Neuronal stem cell (in vitro differentiated cells): ENCODE measurements at regions not wholly inside any gene's neighbourhood (a gene's known extent, or its start where the extent isn't known, plus 50 kb on each side); places are given as distances from the start of the nearest gene placed in this dataset.

Experiments used
- DNase-seq: peaks from one replicate; pipeline ENCODE4 v3.0.0-alpha.2; 2013; ENCODE audit warnings: low spot score
- H2AFZ ChIP-seq: one replicate; pipeline ENCODE4 v1.6.1; 2013; ENCODE audit warnings: mild to moderate bottlenecking, low read length, inconsistent platforms
- H2AK5ac ChIP-seq: 2 replicates; pipeline ENCODE4 v1.6.1; 2013; ENCODE audit warnings: low read depth, mild to moderate bottlenecking, inconsistent platforms, low read length, moderate library complexity, mixed read lengths
- H2BK120ac ChIP-seq: 2 replicates; pipeline ENCODE4 v1.6.1; 2013; ENCODE audit warnings: low read depth, mild to moderate bottlenecking, inconsistent platforms, low read length, moderate library complexity, mixed read lengths
- H2BK12ac ChIP-seq: one replicate; pipeline ENCODE4 v1.6.1; 2013; ENCODE audit warnings: low read length, inconsistent platforms
- H2BK15ac ChIP-seq: 2 replicates; pipeline ENCODE4 v1.6.1; 2013; ENCODE audit warnings: mild to moderate bottlenecking, low read length, inconsistent platforms, mixed read lengths
- H2BK5ac ChIP-seq: one replicate; pipeline ENCODE4 v1.6.1; 2013; ENCODE audit warnings: inconsistent platforms, mild to moderate bottlenecking, low read length, moderate library complexity
- H3K14ac ChIP-seq: one replicate; pipeline ENCODE4 v1.6.1; 2013; ENCODE audit warnings: low read length, inconsistent platforms
- H3K18ac ChIP-seq: 2 replicates; pipeline ENCODE4 v1.6.1; 2013; ENCODE audit warnings: low read length, inconsistent platforms
- H3K23ac ChIP-seq: 2 replicates; pipeline ENCODE4 v1.6.1; 2013; ENCODE audit warnings: low read depth, mild to moderate bottlenecking, mixed read lengths, low read length, inconsistent platforms; ENCODE audit not compliant: poor library complexity
- H3K27ac ChIP-seq: replicated peaks from 3 replicates; pipeline ENCODE4 v1.5.1; 2013; ENCODE audit warnings: low read length, inconsistent platforms
- H3K27me3 ChIP-seq, 3 experiments: 2 replicates each; pipeline ENCODE4 v1.6.1; 2013; ENCODE audit warnings: low read length in 3 of 3, mild to moderate bottlenecking in 2 of 3, inconsistent platforms in 1 of 3, low read depth in 1 of 3, mixed read lengths in 1 of 3, moderate library complexity in 1 of 3; ENCODE audit not compliant: control insufficient read depth in 3 of 3, insufficient read depth in 3 of 3
- H3K36me3 ChIP-seq, 2 donors: replicated peaks in 1 of 2; 2 replicates each; pipeline ENCODE4 v1.6.1; 2013; ENCODE audit warnings: low read length in 2 of 2; ENCODE audit not compliant: control insufficient read depth in 2 of 2, insufficient read depth in 2 of 2
- H3K4ac ChIP-seq: 2 replicates; pipeline ENCODE4 v1.6.1; 2013; ENCODE audit warnings: inconsistent platforms, mild to moderate bottlenecking, low read length, moderate library complexity
- H3K4me1 ChIP-seq, 2 donors: 1 replicate in 1 of 2; 2 replicates in 1 of 2; pipeline ENCODE4 v1.6.1; 2013; ENCODE audit warnings: low read length in 2 of 2, low read depth in 1 of 2; ENCODE audit not compliant: control insufficient read depth in 2 of 2, insufficient read depth in 1 of 2
- H3K4me2 ChIP-seq: one replicate; pipeline ENCODE4 v1.6.1; 2013; ENCODE audit warnings: mild to moderate bottlenecking, low read length, inconsistent platforms; ENCODE audit not compliant: insufficient read depth, poor library complexity, severe bottlenecking
- H3K4me3 ChIP-seq, 2 donors: 2 replicates each; pipeline ENCODE4 v1.5.1; 2013; ENCODE audit warnings: low read length in 2 of 2, mild to moderate bottlenecking in 2 of 2, inconsistent platforms in 1 of 2, moderate library complexity in 1 of 2
- H3K79me1 ChIP-seq: one replicate; pipeline ENCODE4 v1.6.1; 2013; ENCODE audit warnings: low read depth, mild to moderate bottlenecking, inconsistent platforms, low read length, moderate library complexity
- H3K9ac ChIP-seq: one replicate; pipeline ENCODE4 v1.6.1; 2013; ENCODE audit warnings: mild to moderate bottlenecking, low read depth, low read length, inconsistent platforms; ENCODE audit not compliant: poor library complexity
- H3K9me3 ChIP-seq, 2 donors: replicated peaks in 1 of 2; 2 replicates each; pipeline versions ENCODE3 to v1.6.1; 2013; ENCODE audit warnings: low read length in 2 of 2, mild to moderate bottlenecking in 2 of 2, inconsistent platforms in 1 of 2, low read depth in 1 of 2, mixed read lengths in 1 of 2, moderate library complexity in 1 of 2; ENCODE audit not compliant: control insufficient read depth in 2 of 2, insufficient read depth in 1 of 2
- H4K8ac ChIP-seq: one replicate; pipeline ENCODE4 v1.6.1; 2013; ENCODE audit warnings: low read depth, mild to moderate bottlenecking, inconsistent platforms, low read length, moderate library complexity
- H4K91ac ChIP-seq: one replicate; pipeline ENCODE4 v1.6.1; 2013; ENCODE audit warnings: low read length, low read depth, mild to moderate bottlenecking, inconsistent platforms; ENCODE audit not compliant: poor library complexity
- WGBS, 2 donors: extraction: QIAGEN DNeasy Blood & Tissue Kit; methylation state at CpG; one replicate each; pipeline ENCODE4 v1.1.7; 2013; ENCODE audit warnings: missing lambda C conversion rate in 2 of 2, mixed read lengths in 1 of 2; ENCODE audit not compliant: insufficient read length in 2 of 2, insufficient replicate concordance in 1 of 2; ENCODE audit errors: extremely low coverage in 2 of 2; 5-methylcytosine and 5-hydroxymethylcytosine counted together

GRCh38 chr4:132062611-132063239 is 1086.4 kb upstream of the PCDH10 start:
- no peak overlapping the region for H3K4ac ChIP-seq
- WGBS, 2 donors, result no CpG with 5 or more reads among the region's 31 CpGs

DNA sequence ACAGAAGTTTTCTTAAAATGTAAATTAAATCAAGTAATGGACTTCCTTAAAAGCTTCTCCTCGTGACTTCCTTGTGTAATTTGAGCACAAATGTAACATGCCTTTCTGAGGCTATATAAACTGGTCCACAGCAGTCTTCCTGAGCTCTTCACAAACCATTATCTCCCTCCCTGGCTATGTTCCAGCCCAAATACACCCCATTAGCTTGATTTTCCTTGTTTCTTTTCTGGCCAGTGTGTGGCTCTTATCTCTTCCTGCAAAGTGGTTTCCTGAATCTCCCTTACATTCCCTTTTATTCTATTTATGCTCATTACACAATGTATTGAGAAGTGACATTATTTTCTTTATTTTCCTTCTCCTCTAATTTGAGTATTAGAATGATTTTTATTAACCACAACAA is 1085.3 kb upstream of the PCDH10 start:
- Histone ChIP-seq H4K91ac (no peak overlapping the region), H3K27me3 (no peaks in the 10 kb centered on the region), H3K27ac (no peak overlapping the region), H3K9ac (no peak overlapping the region), H2BK15ac (no peak overlapping the region), H3K18ac (no peak overlapping the region), H2BK12ac (no peak overlapping the region), H3K4me2 (no peak overlapping the region), H3K14ac (no peak overlapping the region), H3K4me3 (no peak overlapping the region), H3K23ac (no peak overlapping the region), H2AFZ (no peak overlapping the region), H2BK120ac (no peak overlapping the region), H3K36me3 (no peaks in the 10 kb centered on the region), H2BK5ac (no peak overlapping the region), H3K79me1 (no peaks in the 10 kb centered on the region), H3K9me3 (peaks cover 0 to 7% of the 10 kb centered on the region in 2 donors), H2AK5ac (no peak overlapping the region), H3K4me1 (no peaks in the 10 kb centered on the region), H4K8ac (no peak overlapping the region), H3K4ac (no peak overlapping the region)
- no peak for DNase-seq
- no CpG with 5 or more reads among the region's 1 CpG for WGBS, 2 donors

More at GRCh38 chr4:132062611-132063239, 1086.4 kb upstream of the PCDH10 start:
- Histone ChIP-seq H3K79me1 (no peaks in the 10 kb centered on the region), H2AFZ (no peak overlapping the region), H3K14ac (no peak overlapping the region), H3K27me3 (no peaks in the 10 kb centered on the region), H3K9me3 (peaks cover 0 to 7% of the 10 kb centered on the region in 2 donors), H2BK12ac (no peak overlapping the region), H3K27ac (no peak overlapping the region), H3K36me3 (no peaks in the 10 kb centered on the region), H3K18ac (no peak overlapping the region), H3K23ac (no peak overlapping the region), H4K91ac (no peak overlapping the region), H3K4me1 (no peaks in the 10 kb centered on the region), H2AK5ac (no peak overlapping the region), H3K4me2 (no peak overlapping the region), H2BK5ac (no peak overlapping the region), H2BK15ac (no peak overlapping the region), H3K4me3 (no peak overlapping the region), H4K8ac (no peak overlapping the region), H3K9ac (no peak overlapping the region), H2BK120ac (no peak overlapping the region)
- no peak for DNase-seq

DNA sequence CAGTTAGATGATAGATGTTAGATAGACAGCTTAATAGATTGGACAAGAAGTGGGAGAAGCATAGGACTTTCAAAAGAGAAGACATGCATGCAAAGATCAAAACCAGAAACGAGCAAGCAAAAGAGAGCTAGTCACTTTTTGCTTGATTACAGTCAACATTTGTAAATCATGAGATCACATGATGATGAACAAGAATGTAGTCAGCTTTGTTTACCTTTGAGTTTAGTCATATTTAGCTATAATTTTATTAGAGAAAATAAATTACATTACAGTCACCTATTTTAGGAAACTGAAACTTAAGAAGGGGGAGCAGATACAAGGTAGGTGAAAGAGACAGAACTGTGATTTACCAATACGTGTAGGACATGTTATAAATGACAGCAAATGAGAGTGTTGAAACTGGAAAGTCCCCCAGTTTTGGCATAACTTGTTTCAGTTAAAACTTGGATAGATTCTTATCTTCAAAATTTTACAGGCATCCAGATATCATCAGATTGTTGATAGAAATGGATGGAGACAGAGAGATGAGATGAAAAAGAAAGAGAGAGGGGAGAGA is 1083.1 kb upstream of the PCDH10 start:
- H2BK120ac ChIP-seq, result no peak overlapping the region
- no CpG with 5 or more reads among the region's 2 CpGs for WGBS, 2 donors

DNA sequence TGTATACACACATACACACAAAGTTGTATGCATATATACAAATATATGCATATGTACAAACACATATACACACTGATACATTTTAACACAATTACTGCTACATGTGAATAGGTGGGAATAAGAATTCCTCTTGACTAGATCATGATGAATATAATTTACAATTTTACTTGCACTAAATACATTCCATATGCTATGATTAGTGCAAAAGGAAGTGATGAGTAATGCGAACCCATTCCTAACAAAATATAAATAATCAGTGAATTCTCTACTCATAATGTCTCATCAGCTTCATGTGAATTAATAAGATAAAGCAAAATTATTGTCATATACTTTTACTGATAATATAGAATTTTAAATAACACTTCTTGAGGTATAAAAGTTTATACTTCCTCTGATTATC is 1077.3 kb upstream of the PCDH10 start:
- DNase-seq, result no peak
- Histone ChIP-seq H3K9me3 (no peaks in the 10 kb centered on the region), H3K27ac (no peak overlapping the region), H3K14ac (no peak overlapping the region), H2BK12ac (no peak overlapping the region), H4K91ac (no peak overlapping the region), H3K4ac (no peak overlapping the region), H2BK120ac (no peak overlapping the region), H3K36me3 (no peaks in the 10 kb centered on the region), H3K4me1 (no peaks in the 10 kb centered on the region), H2BK15ac (no peak overlapping the region), H3K79me1 (no peaks in the 10 kb centered on the region), H2AK5ac (no peak overlapping the region), H3K4me2 (no peak overlapping the region), H3K9ac (no peak overlapping the region), H2BK5ac (no peak overlapping the region), H2AFZ (no peak overlapping the region), H3K23ac (no peak overlapping the region), H3K27me3 (no peaks in the 10 kb centered on the region), H3K18ac (no peak overlapping the region), H3K4me3 (no peak overlapping the region), H4K8ac (no peak overlapping the region)
- WGBS, 2 donors, result no CpG with 5 or more reads among the region's 1 CpG

More for the DNA sequence above, 1083.1 kb upstream of the PCDH10 start:
- Histone ChIP-seq H4K8ac (no peak overlapping the region), H2AK5ac (no peak overlapping the region), H4K91ac (no peak overlapping the region), H3K4me1 (no peaks in the 10 kb centered on the region), H3K4me2 (no peak overlapping the region), H3K23ac (no peak overlapping the region), H3K9me3 (peaks cover 0 to 6% of the 10 kb centered on the region in 2 donors), H2BK15ac (no peak overlapping the region), H3K4me3 (no peak overlapping the region), H3K27ac (no peak overlapping the region), H3K18ac (no peak overlapping the region), H3K36me3 (no peaks in the 10 kb centered on the region), H3K14ac (no peak overlapping the region), H2AFZ (no peak overlapping the region), H2BK5ac (no peak overlapping the region), H3K79me1 (no peaks in the 10 kb centered on the region), H3K27me3 (no peaks in the 10 kb centered on the region), H3K9ac (no peak overlapping the region), H3K4ac (no peak overlapping the region), H2BK12ac (no peak overlapping the region)
- no peak for DNase-seq
